Kidney glomerular epithelial cell (primary cell): ENCODE measurements at regions not wholly inside any gene's neighbourhood (a gene's known extent, or its start where the extent isn't known, plus 50 kb on each side); places are given as distances from the start of the nearest gene placed in this dataset.
A peak's percentile ranks its signal among the peaks of the same experiment; 100 is the strongest.

Experiments
- DNase-seq: peaks from one replicate; lab custom pipeline; 2025; lab: John Stamatoyannopoulos, UW

DNA sequence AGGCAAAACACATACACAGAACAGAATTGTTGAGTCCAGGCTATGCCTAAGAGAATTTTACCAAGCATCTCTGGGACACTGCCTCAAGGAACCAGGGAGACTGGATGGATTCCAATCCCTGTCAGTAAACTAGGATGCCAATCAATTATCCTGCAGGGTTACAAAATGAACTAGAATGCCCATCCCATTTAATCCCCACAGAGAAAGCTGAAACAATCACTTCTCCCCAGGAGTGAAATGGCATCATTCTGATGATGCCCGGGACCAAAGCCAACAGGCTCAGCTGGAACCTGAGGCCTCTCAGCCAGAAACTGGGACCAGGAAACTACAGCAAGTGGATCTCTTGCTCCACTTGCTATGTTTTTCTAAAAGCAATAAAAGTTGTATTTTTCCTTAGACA lies 130.0 kb upstream of the TJP1 start:
- DNase-seq = no peak

DNA sequence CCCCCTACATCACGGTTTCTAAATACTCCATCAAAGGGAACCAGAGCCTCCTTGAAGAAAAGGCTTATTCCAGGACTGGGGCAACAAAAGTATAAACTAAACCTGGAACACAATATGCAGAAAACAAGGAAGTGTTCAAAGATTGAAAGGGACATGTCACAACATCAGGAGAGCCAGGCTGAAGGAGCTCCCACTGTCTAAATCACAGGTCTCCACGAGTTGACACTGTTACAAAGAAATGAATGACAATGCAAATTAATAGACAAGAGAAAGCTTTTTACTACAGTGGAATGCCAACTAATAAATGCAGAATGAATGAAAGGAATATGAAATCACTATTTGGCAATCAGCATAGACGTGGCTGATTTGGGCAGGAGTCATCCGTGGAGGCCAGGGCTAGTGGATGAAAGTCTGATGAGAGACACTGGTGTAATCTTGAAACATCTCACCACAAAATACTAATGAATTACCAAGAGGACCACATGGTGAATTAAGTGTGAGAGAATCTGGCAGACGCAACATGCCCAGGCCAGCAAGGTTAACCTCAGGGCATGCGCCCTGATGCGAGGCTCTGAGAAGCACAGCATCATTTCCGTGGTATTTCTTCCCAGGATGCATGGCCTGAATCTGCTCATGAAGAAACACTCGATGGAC lies 123.8 kb upstream of the TJP1 start:
- DNase-seq = no peak

DNA sequence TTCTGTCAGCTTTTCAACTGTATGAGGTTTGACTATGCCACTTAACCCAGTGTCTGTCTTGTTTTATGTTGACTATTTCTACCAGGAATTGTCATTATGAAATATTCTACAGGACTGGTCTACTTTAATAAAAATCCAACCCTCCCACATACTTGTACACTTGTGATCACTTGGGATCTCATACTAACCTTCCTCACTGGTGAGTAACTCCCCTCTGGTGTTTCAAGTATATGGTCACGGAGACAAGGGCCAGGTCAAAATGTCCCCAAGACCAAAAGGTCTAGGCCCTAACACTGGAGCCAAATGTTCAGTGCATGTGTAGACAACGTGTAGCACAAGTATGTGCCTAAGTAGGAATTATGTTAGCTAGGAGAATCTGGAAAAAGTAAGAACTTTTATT lies 122.7 kb upstream of the TJP1 start:
- DNase-seq = no peak

- DNase-seq = no peak
Measured at GRCh38 chr15:29942548-29942947, 120.3 kb upstream of the TJP1 start.

- no peak for DNase-seq
Measured at GRCh38 chr15:29942143-29942542, 119.9 kb upstream of the TJP1 start.

GRCh38 chr15:29939404-29939803 lies 117.1 kb upstream of the TJP1 start:
- peak; percentile 10 for DNase-seq

GRCh38 chr15:29938361-29939335 lies 116.4 kb upstream of the TJP1 start:
- no peak for DNase-seq

DNA sequence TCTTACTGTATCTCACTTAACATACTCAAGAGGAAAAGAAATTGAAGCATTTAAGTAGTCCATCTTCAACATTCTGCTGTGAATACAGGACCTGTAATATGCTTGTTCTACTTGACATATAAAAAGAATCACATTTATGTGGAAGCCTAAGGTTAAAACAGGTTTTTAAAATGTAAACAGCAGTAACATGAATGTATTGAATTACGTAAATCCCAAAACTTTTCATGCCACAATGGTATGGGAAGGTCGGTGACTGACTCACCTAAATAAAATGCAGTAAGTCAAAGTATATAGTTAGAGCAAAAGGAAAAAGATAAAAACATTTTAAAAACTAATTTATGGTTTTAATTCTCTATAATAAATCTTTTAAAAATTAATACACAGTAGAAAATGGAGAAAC lies 115.7 kb upstream of the TJP1 start:
- no peak for DNase-seq

GRCh38 chr15:29936353-29937049 lies 114.2 kb upstream of the TJP1 start:
- DNase-seq = no peak

- no peak for DNase-seq
Measured at GRCh38 chr15:29935296-29936004, 113.2 kb upstream of the TJP1 start.

GRCh38 chr15:29934251-29934650 lies 112.0 kb upstream of the TJP1 start:
- no peak for DNase-seq

DNA sequence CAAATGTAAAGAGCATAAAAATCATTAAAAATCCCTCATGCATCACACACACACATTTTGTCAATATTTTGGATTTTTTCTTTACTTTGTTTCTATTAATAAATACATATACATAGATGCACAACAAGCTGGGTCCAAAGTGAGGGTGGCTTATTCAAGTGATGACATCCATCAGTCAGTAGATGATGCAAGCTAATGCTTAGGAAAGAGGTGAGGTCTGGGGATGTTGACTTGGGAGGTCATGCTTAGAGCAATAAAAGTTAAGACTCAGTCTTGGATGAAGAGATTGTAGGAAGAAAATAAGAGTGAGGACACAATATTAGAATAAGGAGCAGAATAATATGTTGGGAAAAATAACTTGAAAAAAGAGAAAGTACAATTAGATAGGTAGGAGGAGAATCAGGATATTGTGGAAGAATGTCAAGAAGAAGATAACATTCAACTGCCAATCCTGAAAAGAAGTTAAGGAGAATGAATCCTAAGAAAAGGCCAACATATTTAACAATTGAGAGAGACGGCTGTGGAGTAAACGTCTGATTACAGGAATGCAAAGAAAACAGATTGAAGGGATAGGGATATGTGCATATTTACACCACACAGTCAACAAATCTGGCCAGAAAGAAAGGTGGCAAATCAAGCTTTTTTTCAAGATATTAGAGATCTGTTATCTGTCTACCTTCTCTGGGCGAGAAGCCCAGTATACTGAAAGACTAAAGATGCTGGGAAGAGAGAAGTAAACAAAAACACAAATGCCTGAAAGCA lies 111.0 kb upstream of the TJP1 start:
- no peak for DNase-seq

- no peak for DNase-seq
Measured at GRCh38 chr15:29926083-29926388, 103.8 kb upstream of the TJP1 start.

DNA sequence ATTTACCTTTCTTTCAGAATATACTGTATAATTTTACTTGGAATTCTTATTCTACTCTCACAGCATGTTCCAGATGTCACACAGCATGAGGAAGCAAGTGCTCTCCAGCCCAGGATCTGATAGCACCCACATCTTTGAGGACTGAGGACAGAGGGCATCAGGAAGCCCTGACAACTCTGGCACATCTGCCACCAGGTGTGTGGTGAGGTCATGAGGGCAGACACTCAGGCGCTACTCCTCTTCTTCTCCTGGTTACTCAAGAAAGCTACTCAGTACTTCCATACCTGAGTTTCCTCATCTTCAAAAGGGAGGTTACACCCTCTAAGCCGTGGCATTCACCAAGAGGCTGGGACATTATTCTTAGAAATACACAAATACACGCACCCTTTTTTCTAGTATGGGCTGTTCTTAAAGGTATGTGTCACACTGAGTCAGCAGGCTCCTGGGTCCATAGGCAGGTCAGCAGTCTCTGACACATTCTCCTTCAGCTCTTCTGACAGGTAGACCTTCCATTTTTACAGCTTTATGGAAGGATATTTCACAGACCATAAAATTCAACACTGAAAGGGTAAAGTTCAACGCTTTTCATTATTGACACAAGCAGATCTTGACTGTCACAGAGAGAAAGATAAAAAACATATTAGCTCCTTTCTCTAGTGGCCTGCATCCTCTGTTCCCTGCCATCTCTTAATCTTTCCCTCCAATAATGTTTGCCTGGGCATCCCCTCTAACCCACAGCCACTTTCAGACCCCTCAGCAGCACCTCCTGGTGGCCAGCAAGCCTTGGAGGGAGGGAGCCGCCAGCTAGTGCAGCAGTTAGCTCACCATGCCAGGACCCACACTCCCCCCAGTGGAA lies 103.2 kb upstream of the TJP1 start:
- DNase-seq = peak; percentile 97

- peak; percentile 87 for DNase-seq
Measured at GRCh38 chr15:29924750-29925149, 102.5 kb upstream of the TJP1 start.

DNA sequence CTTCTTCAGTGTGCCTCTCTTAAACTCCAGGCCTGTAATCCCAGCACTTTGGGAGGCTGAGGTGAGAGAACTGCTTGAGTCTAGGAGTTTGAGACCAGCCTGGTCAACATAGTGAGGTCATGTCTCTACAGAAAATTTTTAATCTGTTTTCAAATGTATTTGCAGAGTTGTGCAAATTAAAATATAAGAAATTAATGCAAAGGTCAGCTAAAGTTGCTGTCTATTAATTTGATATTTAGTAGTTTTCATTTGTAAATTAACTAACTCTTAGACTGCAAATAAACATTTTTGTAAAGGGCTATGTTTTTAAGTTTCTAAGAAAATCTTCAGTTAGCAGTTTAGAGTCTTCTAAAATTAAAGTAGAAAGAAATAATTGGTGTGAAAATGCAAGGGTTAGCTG lies 99.9 kb upstream of the TJP1 start:
- no peak for DNase-seq

DNA sequence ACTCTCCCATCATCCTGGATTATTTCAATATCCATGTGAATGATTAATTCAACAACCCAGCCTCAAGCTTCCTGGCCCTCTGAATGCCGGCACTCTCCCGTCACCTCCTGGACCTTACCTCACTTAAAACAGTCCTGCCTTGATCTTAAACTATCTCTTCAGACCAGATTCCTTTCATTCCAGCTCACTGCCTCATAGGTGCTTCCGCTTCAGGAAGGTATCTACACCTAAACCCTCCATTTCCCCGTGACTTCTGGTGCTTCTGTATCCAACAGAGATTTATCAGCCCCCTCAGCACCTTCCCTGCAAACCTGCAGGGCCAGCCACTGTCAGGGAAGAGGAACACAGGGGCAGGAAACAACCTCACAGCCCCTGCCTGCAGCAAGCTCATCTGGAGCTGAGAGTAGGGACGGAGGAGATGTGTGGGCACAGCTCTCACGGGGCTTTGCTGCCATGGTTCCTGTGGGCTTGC lies 98.9 kb upstream of the TJP1 start:
- DNase-seq = peak; percentile 96

GRCh38 chr15:29920515-29920914 lies 98.2 kb upstream of the TJP1 start:
- DNase-seq = peak; percentile 93

DNA sequence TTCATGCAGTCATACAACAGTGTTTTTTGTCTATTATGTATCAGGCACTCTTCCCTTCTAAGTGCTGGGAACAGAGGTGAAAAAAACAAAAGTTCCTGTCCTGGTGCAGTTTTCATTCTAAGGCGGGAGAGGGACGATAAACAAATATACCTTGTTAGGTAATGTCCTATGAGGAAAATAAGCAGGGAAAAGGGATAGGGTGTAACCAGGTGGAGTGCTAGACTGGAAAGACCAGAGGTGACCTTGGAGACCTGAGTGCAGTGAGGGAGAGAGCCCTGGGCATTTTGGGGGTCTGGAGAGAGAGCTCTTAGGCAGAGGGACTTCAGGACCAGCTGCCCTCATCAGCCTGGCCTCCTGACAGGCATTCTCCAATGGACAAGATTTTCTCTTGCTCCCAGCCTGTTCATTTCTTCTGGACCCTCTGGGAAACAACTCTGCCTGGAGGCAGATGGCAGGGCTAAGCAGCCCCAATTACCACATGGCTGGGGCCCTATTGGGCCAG lies 97.2 kb upstream of the TJP1 start:
- no peak for DNase-seq
